Colonic mucosa (tissue), 4 donors: ENCODE measurements at regions not wholly inside any gene's neighbourhood (a gene's known extent, or its start where the extent isn't known, plus 50 kb on each side); places are given as distances from the start of the nearest gene placed in this dataset.

Experiments used
- DNase-seq: peaks from one replicate; pipeline ENCODE4 v3.0.0-alpha.2; 2020
- H3K27ac ChIP-seq: fragments of 200-600 bp; one replicate; pipeline ENCODE4 v1.8.0; 2021
- H3K27me3 ChIP-seq: fragments of 200-600 bp; one replicate; pipeline ENCODE4 v1.8.0; 2021
- H3K36me3 ChIP-seq: fragments of 200-600 bp; one replicate; pipeline ENCODE4 v1.8.0; 2021
- H3K4me1 ChIP-seq: fragments of 200-600 bp; one replicate; pipeline ENCODE4 v1.8.0; 2021; ENCODE audit warnings: mild to moderate bottlenecking
- H3K4me3 ChIP-seq: fragments of 200-600 bp; one replicate; pipeline ENCODE4 v1.8.0; 2021
- H3K9ac ChIP-seq, 2 donors: one replicate each; pipeline ENCODE4 v1.7.0; 2013; ENCODE audit warnings: control low read depth in 2 of 2, low read depth in 2 of 2, low read length in 2 of 2
- H3K9me3 ChIP-seq: fragments of 200-600 bp; one replicate; pipeline ENCODE4 v1.8.0; 2021
- CTCF ChIP-seq: fragments of 200-600 bp; IDR thresholded peaks from one replicate; pipeline ENCODE4 v1.8.0; 2022; ENCODE audit warnings: antibody characterized with exemption, mild to moderate bottlenecking
- intact Hi-C: fragments of 100-400 bp; cut with DNase I; formaldehyde crosslinking; loops from one replicate; pipeline ENCODE4 v1.14.1; 2022
- donor health status: healthy.
- donor health status: DM: no; HTN: no; CAD: no.
- donor health status: DM: no; HTN: no; CAD: no.

DNA sequence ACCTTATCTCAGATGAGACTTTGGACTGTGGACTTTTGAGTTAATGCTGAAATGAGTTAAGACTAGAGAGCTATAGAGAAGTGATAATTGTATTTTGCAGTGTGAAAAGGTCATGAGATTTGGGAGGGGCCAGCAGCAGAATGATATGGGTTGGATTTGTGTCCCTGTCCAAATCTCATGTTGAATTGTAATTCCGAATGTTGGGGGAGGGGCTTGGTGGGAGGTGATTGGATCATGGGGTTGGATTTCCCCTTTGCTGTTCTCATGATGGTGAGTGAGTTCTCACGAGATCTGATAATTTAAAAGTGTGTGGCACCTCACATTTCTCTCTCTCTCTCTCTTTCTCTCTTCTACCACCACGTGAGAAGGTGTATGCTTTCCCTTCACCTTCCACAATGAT lies 777.8 kb upstream of the LUZP2 start:
- H3K4me3 ChIP-seq, result no peak overlapping the region
- no peaks in the 10 kb centered on the region for H3K4me1 ChIP-seq
- no peak overlapping the region for H3K27ac ChIP-seq
- no peaks in the 10 kb centered on the region for H3K27me3 ChIP-seq
- intact Hi-C loops, result no loop called here
- no peak for DNase-seq
- H3K9me3 ChIP-seq, result no peaks in the 10 kb centered on the region
- no peak for TF ChIP-seq CTCF
- no peak overlapping the region for H3K9ac ChIP-seq
- H3K36me3 ChIP-seq, result no peaks in the 10 kb centered on the region

- DNase-seq, result no peak
- intact Hi-C loops, result no loop called here
- no peaks in the 10 kb centered on the region for H3K4me1 ChIP-seq
Observed at GRCh38 chr11:23723861-23724260, 773.0 kb upstream of the LUZP2 start.

DNA sequence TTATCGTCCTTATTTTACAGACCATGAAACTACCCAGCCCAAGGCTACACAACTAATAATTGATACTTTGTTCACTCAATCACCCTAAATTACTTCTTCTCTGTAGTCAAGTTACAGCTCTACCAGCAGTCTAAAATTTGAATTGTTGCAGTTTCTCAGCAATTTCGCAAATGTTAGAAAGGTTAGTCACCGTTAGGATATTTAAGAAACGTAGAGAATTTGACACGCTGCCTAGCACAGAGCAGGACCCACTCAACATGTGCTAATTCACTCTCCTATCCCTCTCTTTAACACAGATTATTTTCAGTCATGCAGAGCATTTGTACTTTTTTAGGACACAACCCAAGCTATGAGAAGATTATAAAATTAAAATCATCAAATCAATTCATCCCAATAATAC lies 771.1 kb upstream of the LUZP2 start:
- Histone ChIP-seq H3K9ac (no peak overlapping the region), H3K4me1 (no peaks in the 10 kb centered on the region), H3K27ac (no peak overlapping the region), H3K4me3 (no peak overlapping the region), H3K9me3 (no peaks in the 10 kb centered on the region), H3K27me3 (no peaks in the 10 kb centered on the region), H3K36me3 (no peaks in the 10 kb centered on the region)
- no peak for TF ChIP-seq CTCF
- intact Hi-C loops, result no loop called here
- no peak for DNase-seq

More at GRCh38 chr11:23723861-23724260, 773.0 kb upstream of the LUZP2 start:
- H3K4me3 ChIP-seq, result no peak overlapping the region
- H3K9ac ChIP-seq, result no peak overlapping the region
- H3K27ac ChIP-seq, result no peak overlapping the region
- H3K36me3 ChIP-seq, result no peaks in the 10 kb centered on the region
- H3K27me3 ChIP-seq, result no peaks in the 10 kb centered on the region
- TF ChIP-seq CTCF, result no peak
- no peaks in the 10 kb centered on the region for H3K9me3 ChIP-seq

- H3K4me3 ChIP-seq, result no peak overlapping the region
- intact Hi-C loops, result no loop called here
- no peaks in the 10 kb centered on the region for H3K4me1 ChIP-seq
- no peak overlapping the region for H3K9ac ChIP-seq
- DNase-seq, result no peak
- TF ChIP-seq CTCF, result no peak
- no peaks in the 10 kb centered on the region for H3K36me3 ChIP-seq
- no peaks in the 10 kb centered on the region for H3K9me3 ChIP-seq
- H3K27ac ChIP-seq, result no peak overlapping the region
- no peaks in the 10 kb centered on the region for H3K27me3 ChIP-seq
Observed at GRCh38 chr11:23727387-23727786, 769.5 kb upstream of the LUZP2 start.

- no peak overlapping the region for H3K4me3 ChIP-seq
- H3K9me3 ChIP-seq, result no peaks in the 10 kb centered on the region
- no peak overlapping the region for H3K9ac ChIP-seq
- no peak for DNase-seq
- no peaks in the 10 kb centered on the region for H3K4me1 ChIP-seq
- intact Hi-C loops, result no loop called here
- H3K27me3 ChIP-seq, result no peaks in the 10 kb centered on the region
- no peak for TF ChIP-seq CTCF
- H3K27ac ChIP-seq, result no peak overlapping the region
- no peaks in the 10 kb centered on the region for H3K36me3 ChIP-seq
Observed at GRCh38 chr11:23727794-23728193, 769.1 kb upstream of the LUZP2 start.

GRCh38 chr11:23729088-23729487 lies 767.8 kb upstream of the LUZP2 start:
- Histone ChIP-seq H3K27me3 (no peaks in the 10 kb centered on the region), H3K36me3 (no peaks in the 10 kb centered on the region), H3K9ac (no peak overlapping the region), H3K27ac (no peak overlapping the region), H3K4me1 (no peaks in the 10 kb centered on the region), H3K4me3 (no peak overlapping the region), H3K9me3 (no peaks in the 10 kb centered on the region)
- DNase-seq, result no peak
- TF ChIP-seq CTCF, result no peak
- intact Hi-C loops, result no loop called here
